ENCODE measurements at regions not wholly inside any gene's neighbourhood (a gene's known extent, or its start where the extent isn't known, plus 50 kb on each side); places are given as distances from the start of the nearest gene placed in this dataset.

DNA sequence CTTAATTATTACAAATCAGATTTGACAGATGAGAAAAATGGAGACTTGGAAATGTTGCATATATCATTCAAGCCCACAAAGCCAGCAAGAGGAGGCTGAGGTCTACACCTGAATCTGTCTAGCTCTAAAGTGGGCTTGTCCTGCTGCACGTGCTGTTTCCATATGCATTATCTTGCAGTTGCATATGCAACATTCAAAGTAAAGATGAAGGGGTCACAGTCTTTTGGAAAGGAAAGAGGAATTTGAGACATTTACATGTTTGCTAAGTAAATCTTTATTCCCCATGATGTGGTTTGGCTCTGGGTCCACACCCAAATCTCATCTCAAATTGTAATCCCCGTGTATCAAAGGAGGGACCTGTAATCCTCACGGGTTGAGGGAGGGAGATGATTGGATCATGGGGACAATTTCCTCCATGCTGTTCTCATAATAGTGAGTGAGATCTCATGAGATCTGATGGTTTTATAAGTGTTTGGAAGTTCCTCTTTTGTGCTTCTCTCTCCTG lies 98.3 kb downstream of the BACH1 start:
- H3K36me3 Mint-ChIP-seq (ENCODE audit: insufficient read depth), result peaks cover 33% of the 10 kb centered on the region
- H3K9me3 Mint-ChIP-seq, result peaks cover 24% of the 10 kb centered on the region
- no peaks in the 10 kb centered on the region for H3K27me3 Mint-ChIP-seq (ENCODE audit: low read depth)
- DNase-seq (no peak), ATAC-seq (no peak)
- no peak overlapping the region for H3K4me3 Mint-ChIP-seq
- H3K4me1 Mint-ChIP-seq (ENCODE audit: low read depth), result no peaks in the 10 kb centered on the region

DNA sequence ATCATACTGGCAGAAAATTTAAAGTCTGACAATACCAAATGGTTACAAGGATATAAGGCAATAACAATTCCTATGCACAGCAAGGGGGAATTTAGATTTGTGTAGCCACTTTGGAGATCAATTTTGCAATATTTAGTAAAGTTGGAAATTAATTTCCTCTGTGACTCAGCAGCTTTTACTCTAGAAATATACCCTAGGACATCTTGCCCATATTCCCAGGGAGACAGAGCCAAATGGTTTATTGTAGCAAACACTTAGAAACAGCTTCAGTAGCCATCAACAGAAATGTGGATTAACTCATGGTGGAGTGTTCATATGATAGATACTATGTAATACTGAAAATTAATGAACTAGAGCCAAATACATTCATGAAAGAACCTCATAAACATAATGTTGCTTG lies 104.6 kb downstream of the BACH1 start:
- no peak for ATAC-seq
- Mint-ChIP-seq H3K4me3 (no peak overlapping the region), H3K4me1 (ENCODE audit: low read depth) (no peaks in the 10 kb centered on the region), H3K27me3 (ENCODE audit: low read depth) (no peaks in the 10 kb centered on the region), H3K36me3 (ENCODE audit: insufficient read depth) (peaks cover 37% of the 10 kb centered on the region), H3K9me3 (peaks cover 24% of the 10 kb centered on the region)
- no peak for DNase-seq

DNA sequence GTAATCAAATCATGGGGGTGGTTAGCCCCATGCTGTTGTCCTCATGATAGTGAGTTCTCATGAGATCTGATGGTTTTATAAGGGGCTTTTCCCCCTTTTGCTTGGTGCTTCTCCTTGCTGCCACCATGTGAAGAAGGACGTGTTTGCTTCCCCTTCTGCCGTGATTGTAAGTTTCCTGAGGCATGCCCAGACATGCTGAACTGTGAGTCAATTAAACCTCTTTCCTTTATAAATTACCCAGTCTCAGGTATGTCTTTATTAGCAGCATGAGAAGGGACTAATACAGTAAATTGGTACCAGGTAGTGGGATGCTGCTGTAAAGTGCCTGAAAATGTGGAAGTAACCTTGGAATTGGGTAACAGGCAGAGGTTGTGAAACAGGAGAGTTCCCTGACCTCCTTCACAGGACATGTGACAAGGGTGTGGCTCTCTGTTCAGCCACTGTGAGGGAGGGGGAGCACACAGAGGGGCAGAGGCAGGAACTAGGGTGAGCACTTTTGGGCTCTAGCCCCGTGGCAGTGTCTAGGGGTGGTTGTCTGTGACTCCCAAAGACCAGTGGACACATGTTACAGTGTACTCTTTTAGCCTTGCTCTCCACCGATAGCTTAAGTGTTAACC lies 105.3 kb downstream of the BACH1 start:
- no peaks in the 10 kb centered on the region for H3K27me3 Mint-ChIP-seq (ENCODE audit: low read depth)
- no peaks in the 10 kb centered on the region for H3K4me1 Mint-ChIP-seq (ENCODE audit: low read depth)
- peaks cover 16% of the 10 kb centered on the region for H3K9me3 Mint-ChIP-seq
- DNase-seq, result no peak
- peaks cover 29% of the 10 kb centered on the region for H3K36me3 Mint-ChIP-seq (ENCODE audit: insufficient read depth)
- ATAC-seq, result no peak
- no peak overlapping the region for H3K4me3 Mint-ChIP-seq

DNA sequence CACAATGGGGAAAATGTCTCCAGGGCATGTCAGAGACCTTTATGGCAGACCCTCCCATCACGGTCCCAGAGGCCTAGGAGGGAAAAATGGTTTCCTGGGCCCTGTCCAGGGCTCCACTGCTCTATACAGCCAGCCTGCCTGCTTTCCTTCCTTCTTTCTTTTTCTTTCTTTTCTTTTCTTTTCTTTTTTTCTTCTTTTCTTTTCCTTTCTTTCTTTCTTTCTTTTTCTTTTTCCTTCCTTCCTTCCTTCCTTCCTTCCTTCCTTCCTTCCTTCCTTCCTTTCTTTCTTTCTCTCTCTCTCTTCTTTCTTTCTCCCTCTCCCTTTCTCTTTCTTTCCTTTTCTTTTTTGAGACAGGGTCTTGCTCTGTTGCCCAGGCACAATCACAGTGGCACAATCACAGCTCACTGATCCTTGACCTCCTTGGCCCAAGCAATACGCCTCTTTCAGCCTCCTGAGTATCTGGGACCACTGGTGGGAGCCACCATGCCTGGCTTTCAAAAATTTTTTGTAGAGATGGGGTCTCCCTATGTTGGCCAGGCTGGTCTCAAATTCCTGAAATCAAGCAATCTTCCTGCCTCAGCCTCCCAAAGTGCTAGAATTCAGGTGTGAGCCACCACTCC lies 106.9 kb downstream of the BACH1 start:
- DNase-seq (no peak), ATAC-seq (no peak)
- no peaks in the 10 kb centered on the region for H3K4me1 Mint-ChIP-seq (ENCODE audit: low read depth)
- no peak overlapping the region for H3K4me3 Mint-ChIP-seq
- H3K9me3 Mint-ChIP-seq, result peaks cover 2% of the 10 kb centered on the region
- no peaks in the 10 kb centered on the region for H3K27me3 Mint-ChIP-seq (ENCODE audit: low read depth)
- peaks cover 14% of the 10 kb centered on the region for H3K36me3 Mint-ChIP-seq (ENCODE audit: insufficient read depth)

DNA sequence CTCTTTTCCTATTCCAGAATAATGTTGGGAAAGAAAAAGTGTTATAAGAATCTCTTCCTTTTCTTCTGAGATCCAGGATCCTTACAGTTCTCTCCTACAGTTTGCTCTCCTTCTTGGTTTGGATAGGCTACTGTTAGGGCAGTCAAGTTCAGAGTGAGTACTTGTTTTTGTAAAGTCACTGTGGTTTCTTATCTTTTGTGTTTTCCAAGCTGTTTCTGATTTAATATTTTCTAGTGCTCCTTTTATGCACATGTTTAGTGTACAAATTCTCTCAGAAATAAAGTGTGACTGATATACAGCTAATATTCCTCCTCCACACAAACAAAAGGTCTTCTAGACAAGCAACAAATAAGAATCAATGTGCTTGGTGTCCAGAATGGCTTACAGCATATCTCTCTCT lies 107.7 kb downstream of the BACH1 start:
- no peak for DNase-seq
- Mint-ChIP-seq H3K4me3 (no peak overlapping the region), H3K4me1 (ENCODE audit: low read depth) (no peaks in the 10 kb centered on the region), H3K36me3 (ENCODE audit: insufficient read depth) (peaks cover 12% of the 10 kb centered on the region), H3K9me3 (no peaks in the 10 kb centered on the region), H3K27me3 (ENCODE audit: low read depth) (no peaks in the 10 kb centered on the region)
- no peak for ATAC-seq

DNA sequence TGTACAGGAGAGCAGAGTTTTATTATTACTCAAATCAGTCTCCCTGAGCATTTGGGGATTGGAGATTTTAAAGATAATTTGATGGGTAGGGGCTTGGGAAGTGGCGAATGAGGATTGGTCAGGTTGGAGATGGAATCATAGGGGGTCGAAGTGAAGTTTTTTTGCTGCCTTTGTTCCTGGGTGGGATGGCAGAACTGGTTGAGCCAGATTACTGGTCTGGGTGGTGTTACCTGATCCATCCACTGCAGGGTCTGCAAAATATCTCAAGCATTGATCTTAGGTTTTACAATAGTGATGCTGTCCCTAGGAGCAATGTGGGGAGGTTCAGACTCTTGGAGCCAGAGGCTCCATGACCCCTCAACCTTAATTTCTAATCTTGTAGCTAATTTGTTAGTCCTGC lies 108.8 kb downstream of the BACH1 start:
- no peaks in the 10 kb centered on the region for H3K4me1 Mint-ChIP-seq (ENCODE audit: low read depth)
- no peaks in the 10 kb centered on the region for H3K27me3 Mint-ChIP-seq (ENCODE audit: low read depth)
- H3K4me3 Mint-ChIP-seq, result no peak overlapping the region
- DNase-seq (no peak), ATAC-seq (no peak)
- H3K36me3 Mint-ChIP-seq (ENCODE audit: insufficient read depth), result peaks cover 12% of the 10 kb centered on the region
- no peaks in the 10 kb centered on the region for H3K9me3 Mint-ChIP-seq

DNA sequence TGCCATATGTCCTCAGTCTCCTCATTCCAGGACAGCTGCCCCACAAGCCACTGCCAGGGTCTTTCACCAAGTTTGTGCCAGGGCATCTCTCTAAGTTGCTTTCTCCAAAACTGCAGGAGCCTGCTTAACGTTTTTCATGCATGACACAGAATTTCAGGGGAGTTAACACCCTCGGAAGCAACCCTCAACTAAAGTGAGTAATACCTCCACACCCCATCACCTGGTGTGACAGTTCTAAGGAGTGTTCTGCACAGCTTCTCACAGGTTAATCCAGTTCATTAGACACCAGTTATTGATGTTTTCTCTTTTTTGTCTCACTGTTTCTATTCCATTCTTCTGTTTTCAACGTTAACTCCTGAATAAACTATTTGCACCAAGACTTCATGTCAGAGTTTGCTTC lies 115.0 kb downstream of the BACH1 start:
- DNase-seq (no peak), ATAC-seq (no peak)
- no peak overlapping the region for H3K4me3 Mint-ChIP-seq
- no peaks in the 10 kb centered on the region for H3K27me3 Mint-ChIP-seq (ENCODE audit: low read depth)
- no peaks in the 10 kb centered on the region for H3K9me3 Mint-ChIP-seq
- no peaks in the 10 kb centered on the region for H3K4me1 Mint-ChIP-seq (ENCODE audit: low read depth)
- peaks cover 13% of the 10 kb centered on the region for H3K36me3 Mint-ChIP-seq (ENCODE audit: insufficient read depth)

DNA sequence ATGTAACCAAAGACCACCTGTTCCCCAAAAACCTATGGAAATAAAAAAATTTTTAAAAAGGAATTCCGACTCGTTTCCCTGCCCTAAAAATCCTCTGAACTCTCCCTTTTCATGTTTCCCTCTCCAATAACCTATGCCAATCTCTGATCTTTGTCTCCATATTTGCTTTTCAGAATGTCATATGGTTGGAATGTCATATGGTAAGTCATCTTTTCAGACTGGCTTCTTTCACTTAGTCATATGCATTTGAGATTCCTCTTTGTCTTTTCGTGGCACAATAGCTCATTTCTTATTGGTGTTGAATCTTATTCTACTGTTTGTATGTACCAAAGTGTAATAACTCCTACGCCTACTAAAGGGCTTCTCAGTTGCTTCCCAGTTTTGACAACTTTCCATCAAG lies 117.5 kb downstream of the BACH1 start:
- DNase-seq (no peak), ATAC-seq (no peak)
- H3K27me3 Mint-ChIP-seq (ENCODE audit: low read depth), result no peaks in the 10 kb centered on the region
- no peaks in the 10 kb centered on the region for H3K9me3 Mint-ChIP-seq
- H3K4me3 Mint-ChIP-seq, result no peak overlapping the region
- H3K4me1 Mint-ChIP-seq (ENCODE audit: low read depth), result peaks cover 2% of the 10 kb centered on the region
- peaks cover 13% of the 10 kb centered on the region for H3K36me3 Mint-ChIP-seq (ENCODE audit: insufficient read depth)

DNA sequence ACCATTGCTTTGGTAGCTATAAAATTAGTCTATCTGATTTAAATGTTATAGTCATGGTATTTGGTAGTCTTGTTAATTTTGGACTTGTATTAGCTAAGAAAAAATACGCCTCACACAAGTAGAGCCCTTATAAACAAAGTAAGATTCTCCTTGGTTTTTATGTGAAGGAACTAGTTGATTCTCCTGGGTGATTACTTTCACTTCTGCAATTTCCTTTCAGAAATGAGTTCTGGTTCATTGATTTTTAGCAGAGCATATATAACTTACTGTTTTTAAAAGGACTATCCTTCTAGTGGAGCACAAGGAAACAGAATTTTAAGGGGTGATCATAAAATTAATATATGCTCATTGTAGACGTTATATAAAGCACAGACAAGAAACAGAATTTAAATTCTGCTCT lies 120.1 kb downstream of the BACH1 start:
- ATAC-seq (no peak), DNase-seq (no peak)
- Mint-ChIP-seq H3K9me3 (no peaks in the 10 kb centered on the region), H3K4me3 (no peak overlapping the region), H3K36me3 (ENCODE audit: insufficient read depth) (peaks cover 13% of the 10 kb centered on the region), H3K4me1 (ENCODE audit: low read depth) (peaks cover 2% of the 10 kb centered on the region), H3K27me3 (ENCODE audit: low read depth) (no peaks in the 10 kb centered on the region)

DNA sequence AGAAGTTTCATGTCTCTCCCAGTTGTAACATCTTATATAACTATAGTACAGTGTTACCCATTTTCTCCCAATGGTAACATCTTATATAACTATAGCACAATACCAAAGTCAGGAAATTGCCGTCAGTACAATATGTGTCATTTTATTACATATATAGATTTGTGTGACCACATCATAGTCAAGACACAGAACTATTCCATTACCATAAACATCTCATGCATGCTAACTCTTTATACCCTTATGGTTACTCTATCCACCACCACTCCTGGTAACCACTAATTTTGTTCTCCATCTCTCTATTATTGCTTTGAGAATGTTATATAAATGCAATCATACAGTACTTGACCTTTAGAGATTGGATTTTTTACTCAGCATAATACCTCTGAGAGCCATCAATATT lies 120.7 kb downstream of the BACH1 start:
- Mint-ChIP-seq H3K9me3 (no peaks in the 10 kb centered on the region), H3K36me3 (ENCODE audit: insufficient read depth) (peaks cover 8% of the 10 kb centered on the region), H3K4me3 (no peak overlapping the region), H3K4me1 (ENCODE audit: low read depth) (peaks cover 2% of the 10 kb centered on the region), H3K27me3 (ENCODE audit: low read depth) (no peaks in the 10 kb centered on the region)
- ATAC-seq (no peak), DNase-seq (no peak)

DNA sequence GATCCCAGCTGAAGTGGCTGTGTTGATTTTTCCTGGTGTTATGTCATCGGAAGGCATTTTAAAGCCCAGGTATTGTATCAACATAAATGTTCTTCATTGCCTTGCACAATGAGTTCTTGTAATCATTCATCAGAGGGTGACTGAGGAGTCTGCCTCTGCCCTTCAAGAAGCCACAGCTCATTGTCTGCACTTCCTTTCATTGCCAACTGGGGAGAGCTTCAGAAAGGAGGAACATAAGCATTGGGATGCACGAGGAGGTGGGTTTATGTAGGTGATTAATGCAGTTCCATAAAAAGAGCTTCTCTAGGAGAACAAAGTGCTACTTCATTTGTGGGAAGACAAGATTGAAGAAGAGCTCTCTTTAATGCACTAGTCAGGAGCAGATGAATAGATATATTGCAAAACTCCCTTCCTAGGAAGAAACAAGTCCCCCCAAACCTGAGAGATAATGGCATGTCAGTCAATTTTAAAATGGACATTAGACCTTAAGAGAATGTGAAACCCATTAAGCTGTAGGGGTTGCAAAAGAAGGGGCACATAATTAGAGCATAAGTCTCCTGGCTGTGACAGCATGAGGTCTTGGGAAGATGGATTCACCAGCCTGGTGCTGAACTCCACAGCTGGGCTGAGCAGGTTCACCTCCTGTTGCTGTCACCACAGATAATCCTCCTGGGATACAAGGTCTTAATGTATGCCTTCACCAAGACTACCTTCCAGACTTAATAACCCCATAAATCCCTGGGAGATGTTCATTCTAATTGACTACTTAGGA lies 124.6 kb downstream of the BACH1 start:
- peaks cover 7% of the 10 kb centered on the region for H3K36me3 Mint-ChIP-seq (ENCODE audit: insufficient read depth)
- H3K27me3 Mint-ChIP-seq (ENCODE audit: low read depth), result no peaks in the 10 kb centered on the region
- H3K4me3 Mint-ChIP-seq, result no peak overlapping the region
- H3K9me3 Mint-ChIP-seq, result no peaks in the 10 kb centered on the region
- DNase-seq, result no peak
- peaks cover 5% of the 10 kb centered on the region for H3K4me1 Mint-ChIP-seq (ENCODE audit: low read depth)
- no peak for ATAC-seq

DNA sequence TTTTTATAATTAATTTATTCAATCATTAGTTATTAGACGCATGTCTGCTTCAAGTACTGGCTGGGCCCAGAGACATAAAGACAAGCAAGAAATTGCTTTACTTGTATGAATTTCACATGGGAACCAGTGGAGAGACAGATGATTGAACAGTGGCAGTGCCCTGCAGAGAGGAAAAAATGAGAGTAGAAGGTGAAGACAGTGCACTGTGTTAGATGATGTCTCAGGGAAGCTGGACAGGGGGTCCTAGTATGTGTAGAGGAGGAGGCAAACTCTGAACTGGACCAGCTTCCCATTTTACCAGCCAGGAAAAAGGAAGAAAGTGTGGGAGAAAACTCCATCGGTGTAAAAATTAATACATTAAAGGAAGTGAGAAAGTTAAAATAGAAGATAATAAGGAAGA lies 126.0 kb downstream of the BACH1 start:
- Mint-ChIP-seq H3K4me1 (ENCODE audit: low read depth) (peaks cover 2% of the 10 kb centered on the region), H3K27me3 (ENCODE audit: low read depth) (no peaks in the 10 kb centered on the region), H3K36me3 (ENCODE audit: insufficient read depth) (peaks cover 7% of the 10 kb centered on the region), H3K4me3 (no peak overlapping the region), H3K9me3 (no peaks in the 10 kb centered on the region)
- DNase-seq (no peak), ATAC-seq (no peak)

DNA sequence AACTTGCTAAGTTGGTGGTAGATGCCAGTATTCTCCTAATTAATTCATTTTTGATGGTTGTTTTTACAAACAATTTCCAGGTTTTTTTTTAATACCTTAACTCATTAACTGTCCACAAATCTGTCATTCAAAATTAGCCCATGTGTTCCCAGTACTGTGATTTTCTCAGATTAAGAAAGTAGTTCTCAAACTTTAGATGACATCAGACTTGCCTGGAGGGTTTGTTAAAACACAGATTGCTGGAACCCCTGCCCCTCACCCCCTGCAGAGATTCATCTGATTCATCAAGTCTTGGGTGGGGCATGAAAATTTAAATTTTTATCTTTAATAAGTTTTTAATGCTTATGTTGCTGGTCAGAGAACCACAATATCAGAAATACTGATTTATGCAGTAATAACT lies 130.5 kb downstream of the BACH1 start:
- Mint-ChIP-seq H3K36me3 (ENCODE audit: insufficient read depth) (peaks cover 7% of the 10 kb centered on the region), H3K4me1 (ENCODE audit: low read depth) (peaks cover 7% of the 10 kb centered on the region), H3K9me3 (no peaks in the 10 kb centered on the region), H3K4me3 (no peak overlapping the region), H3K27me3 (ENCODE audit: low read depth) (no peaks in the 10 kb centered on the region)
- DNase-seq (no peak), ATAC-seq (no peak)

DNA sequence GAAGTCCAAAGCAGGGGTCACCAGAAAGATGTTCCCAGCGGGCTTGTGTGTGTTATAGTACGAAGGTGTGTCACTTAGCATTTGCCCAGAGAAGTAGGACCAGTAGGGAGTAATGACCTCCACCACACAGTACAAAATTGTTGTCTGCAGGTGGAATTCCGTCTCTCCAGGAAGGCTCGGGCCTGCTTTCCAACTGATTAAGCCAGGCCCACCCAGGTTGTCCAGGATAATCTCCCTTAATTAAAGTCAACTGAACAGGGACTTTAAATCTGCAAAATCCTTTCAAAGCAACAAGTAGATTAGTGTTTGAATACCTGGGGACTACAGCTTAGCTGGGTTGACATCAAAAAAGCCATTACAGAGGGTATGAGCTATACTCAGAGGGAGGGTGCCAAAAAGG lies 131.3 kb downstream of the BACH1 start:
- peaks cover 11% of the 10 kb centered on the region for H3K4me1 Mint-ChIP-seq (ENCODE audit: low read depth)
- H3K27me3 Mint-ChIP-seq (ENCODE audit: low read depth), result no peaks in the 10 kb centered on the region
- H3K36me3 Mint-ChIP-seq (ENCODE audit: insufficient read depth), result peaks cover 7% of the 10 kb centered on the region
- no peak overlapping the region for H3K4me3 Mint-ChIP-seq
- DNase-seq, result no peak
- H3K9me3 Mint-ChIP-seq, result no peaks in the 10 kb centered on the region
- ATAC-seq, result no peak

DNA sequence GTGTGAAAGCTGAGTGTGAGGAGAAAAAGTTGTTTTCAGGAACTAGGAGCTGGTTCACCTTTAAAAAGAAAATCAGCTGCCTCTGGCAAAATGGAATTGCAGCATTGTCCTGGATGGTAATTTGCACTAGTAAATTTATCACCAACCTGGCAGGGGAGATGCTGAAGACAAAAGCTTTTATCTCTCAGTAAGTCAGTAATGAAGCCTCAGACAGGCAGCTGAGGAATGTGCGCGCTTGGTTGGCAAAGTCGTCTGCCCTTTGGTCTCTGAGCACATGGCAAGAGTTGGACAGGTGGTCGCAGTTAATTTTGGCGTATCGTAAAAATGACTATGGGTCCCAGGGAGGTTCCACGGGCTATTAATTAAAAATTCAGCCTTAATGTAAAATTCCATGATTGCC lies 131.9 kb downstream of the BACH1 start:
- ATAC-seq, result no peak
- H3K4me3 Mint-ChIP-seq, result no peak overlapping the region

More for the DNA sequence above, 131.9 kb downstream of the BACH1 start:
- Mint-ChIP-seq H3K36me3 (ENCODE audit: insufficient read depth) (peaks cover 7% of the 10 kb centered on the region), H3K9me3 (no peaks in the 10 kb centered on the region), H3K27me3 (ENCODE audit: low read depth) (no peaks in the 10 kb centered on the region), H3K4me1 (ENCODE audit: low read depth) (peaks cover 14% of the 10 kb centered on the region)
- DNase-seq, result no peak
